ENCODE measurements at regions not wholly inside any gene's neighbourhood (a gene's known extent, or its start where the extent isn't known, plus 50 kb on each side); places are given as distances from the start of the nearest gene placed in this dataset.

GRCh38 chr14:82896476-82896875, 1362.8 kb upstream of the SEL1L start:
- WGBS, 2 donors, result 75 to 83% methylated on average over 1 of the region's 1 CpG

GRCh38 chr14:82897469-82898308, 1364.0 kb upstream of the SEL1L start:
- Histone ChIP-seq H3K4me1 (no peaks in the 10 kb centered on the region), H3K4me3 (no peak overlapping the region), H3K27ac (no peak overlapping the region), H3K36me3 (no peaks in the 10 kb centered on the region), H3K9me3 (no peaks in the 10 kb centered on the region), H3K27me3 (no peaks in the 10 kb centered on the region)
- DNase-seq (no peak), ATAC-seq (ENCODE audit: low FRiP score in 2 of 2) (no peak)
- TF ChIP-seq POLR2AphosphoS5 (IDR thresholded peaks at IDR 0.05) (no peak), POLR2A (IDR thresholded peaks at IDR 0.05) (no peak), EP300 (IDR thresholded peaks at IDR 0.05) (no peak), CTCF (IDR thresholded peaks at IDR 0.05) (no peak)
- WGBS, 2 donors, result 55 to 56% methylated on average over 4 of the region's 4 CpGs

More at GRCh38 chr14:82896476-82896875, 1362.8 kb upstream of the SEL1L start:
- H3K36me3 ChIP-seq, result no peaks in the 10 kb centered on the region
- no peak overlapping the region for H3K27ac ChIP-seq
- no peaks in the 10 kb centered on the region for H3K4me1 ChIP-seq
- no peak overlapping the region for H3K4me3 ChIP-seq
- no peaks in the 10 kb centered on the region for H3K27me3 ChIP-seq
- no peak for ATAC-seq (ENCODE audit: low FRiP score in 2 of 2)
- H3K9me3 ChIP-seq, result no peaks in the 10 kb centered on the region
- TF ChIP-seq EP300 (IDR thresholded peaks at IDR 0.05), result no peak
- no peak for TF ChIP-seq CTCF (IDR thresholded peaks at IDR 0.05)
- no peak for TF ChIP-seq POLR2AphosphoS5 (IDR thresholded peaks at IDR 0.05)
- TF ChIP-seq POLR2A (IDR thresholded peaks at IDR 0.05), result no peak
- no peak for DNase-seq

GRCh38 chr14:82905762-82906161, 1372.1 kb upstream of the SEL1L start:
- DNase-seq, result peak in 1 of 2 donors; percentile 55
- H3K4me1 ChIP-seq, result no peaks in the 10 kb centered on the region
- H3K9me3 ChIP-seq, result no peaks in the 10 kb centered on the region
- no peaks in the 10 kb centered on the region for H3K27me3 ChIP-seq
- no peak overlapping the region for H3K4me3 ChIP-seq
- peak in 1 of 2 donors; percentile 40 for ATAC-seq (ENCODE audit: low FRiP score in 2 of 2)
- no peaks in the 10 kb centered on the region for H3K36me3 ChIP-seq
- WGBS, 2 donors, result 61 to 73% methylated on average over 2 of the region's 2 CpGs
- TF ChIP-seq CTCF (IDR thresholded peaks at IDR 0.05), result no peak
- no peak for TF ChIP-seq POLR2AphosphoS5 (IDR thresholded peaks at IDR 0.05)
- TF ChIP-seq EP300 (IDR thresholded peaks at IDR 0.05), result no peak
- no peak for TF ChIP-seq POLR2A (IDR thresholded peaks at IDR 0.05)
- no peak overlapping the region for H3K27ac ChIP-seq

- no peaks in the 10 kb centered on the region for H3K27me3 ChIP-seq
- no peak overlapping the region for H3K4me3 ChIP-seq
- H3K27ac ChIP-seq, result no peak overlapping the region
- no peaks in the 10 kb centered on the region for H3K36me3 ChIP-seq
- TF ChIP-seq EP300 (IDR thresholded peaks at IDR 0.05), result no peak
- no peak for TF ChIP-seq POLR2AphosphoS5 (IDR thresholded peaks at IDR 0.05)
- no peak for TF ChIP-seq CTCF (IDR thresholded peaks at IDR 0.05)
- no peak for TF ChIP-seq POLR2A (IDR thresholded peaks at IDR 0.05)
- DNase-seq (no peak), ATAC-seq (ENCODE audit: low FRiP score in 2 of 2) (no peak)
- H3K4me1 ChIP-seq, result no peaks in the 10 kb centered on the region
- H3K9me3 ChIP-seq, result no peaks in the 10 kb centered on the region
- 42 to 45% methylated on average over 2 of the region's 2 CpGs for WGBS, 2 donors
Observed at GRCh38 chr14:82911930-82912329, 1378.3 kb upstream of the SEL1L start.

GRCh38 chr14:82913396-82913795, 1379.7 kb upstream of the SEL1L start:
- TF ChIP-seq POLR2AphosphoS5 (IDR thresholded peaks at IDR 0.05) (no peak), POLR2A (IDR thresholded peaks at IDR 0.05) (no peak), EP300 (IDR thresholded peaks at IDR 0.05) (no peak), CTCF (IDR thresholded peaks at IDR 0.05) (no peak)
- ATAC-seq (ENCODE audit: low FRiP score in 2 of 2), result no peak
- Histone ChIP-seq H3K27me3 (no peaks in the 10 kb centered on the region), H3K27ac (no peak overlapping the region), H3K9me3 (no peaks in the 10 kb centered on the region), H3K4me1 (no peaks in the 10 kb centered on the region), H3K36me3 (no peaks in the 10 kb centered on the region), H3K4me3 (no peak overlapping the region)
- DNase-seq, result no peak

Data from upper lobe of left lung (tissue), 6 donors.